GM23248 (cell line): ENCODE measurements at regions not wholly inside any gene's neighbourhood (a gene's known extent, or its start where the extent isn't known, plus 50 kb on each side); places are given as distances from the start of the nearest gene placed in this dataset.

ENCODE experiments used
- EZH2 ChIP-seq: fragments of 200-600 bp; sonication (generic); IDR thresholded peaks from 2 replicates; pipeline ENCODE4 v1.6.1; 2018; ENCODE audit warnings: antibody characterized with exemption, mild to moderate bottlenecking; ENCODE audit not compliant: insufficient read depth, poor library complexity, severe bottlenecking
- EZH2phosphoT487 ChIP-seq: fragments of 200-600 bp; sonication (generic); IDR thresholded peaks from 2 replicates; pipeline ENCODE4 v1.6.1; 2018; ENCODE audit warnings: antibody characterized with exemption, moderate library complexity, mild to moderate bottlenecking, low read depth; ENCODE audit not compliant: insufficient read depth

GRCh38 chr1:36708587-36708986 is 225.9 kb upstream of the CSF3R start:
- TF ChIP-seq EZH2phosphoT487: no peak
- no peak for TF ChIP-seq EZH2
